ENCODE measurements at regions not wholly inside any gene's neighbourhood (a gene's known extent, or its start where the extent isn't known, plus 50 kb on each side); places are given as distances from the start of the nearest gene placed in this dataset.
"Not testable (repeated sequence)": the region's sequence is repeated elsewhere in the genome, so short reads cannot be mapped to it uniquely, and the experiment has no call there.

DNA sequence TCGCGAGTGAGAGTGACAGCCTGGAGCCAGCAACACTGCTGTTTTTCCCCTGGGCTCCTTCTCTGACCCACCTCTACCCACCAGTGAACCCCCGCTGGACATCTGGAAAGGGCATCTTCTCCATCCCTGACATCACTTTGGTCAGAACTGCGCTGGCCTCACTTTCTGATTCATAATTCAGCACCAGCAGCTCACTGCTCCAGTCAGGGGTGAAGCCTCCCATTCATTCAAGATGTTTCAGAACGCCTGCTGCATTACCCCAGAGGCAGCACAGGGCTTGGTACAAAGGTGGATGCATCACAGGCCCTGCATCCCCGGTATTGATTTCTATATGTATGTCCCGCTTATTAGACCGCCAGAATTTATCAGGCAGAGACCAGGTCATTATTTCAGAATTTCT, 182.8 kb upstream of the TSHZ3 start:
- no peak for DNase-seq

DNA sequence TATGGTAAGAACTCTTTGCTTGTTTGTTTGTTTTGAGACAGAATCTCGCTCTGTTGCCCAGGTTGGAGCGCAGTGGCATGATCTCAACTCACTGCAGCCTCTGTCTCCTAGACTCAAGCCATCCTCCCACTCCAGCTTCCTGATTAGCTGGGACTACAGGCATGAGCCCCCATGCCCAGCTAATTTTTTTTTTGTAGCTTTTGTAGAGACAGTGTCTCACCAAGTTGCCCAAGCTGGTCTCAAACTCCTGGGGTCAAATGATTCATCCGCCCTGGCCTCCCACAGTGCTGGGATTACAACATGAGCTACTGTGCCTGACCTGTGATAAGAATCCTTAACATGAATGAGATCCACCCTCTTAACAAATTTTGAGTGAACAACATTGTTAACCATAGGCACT, 183.9 kb upstream of the TSHZ3 start:
- no peak for DNase-seq

DNA sequence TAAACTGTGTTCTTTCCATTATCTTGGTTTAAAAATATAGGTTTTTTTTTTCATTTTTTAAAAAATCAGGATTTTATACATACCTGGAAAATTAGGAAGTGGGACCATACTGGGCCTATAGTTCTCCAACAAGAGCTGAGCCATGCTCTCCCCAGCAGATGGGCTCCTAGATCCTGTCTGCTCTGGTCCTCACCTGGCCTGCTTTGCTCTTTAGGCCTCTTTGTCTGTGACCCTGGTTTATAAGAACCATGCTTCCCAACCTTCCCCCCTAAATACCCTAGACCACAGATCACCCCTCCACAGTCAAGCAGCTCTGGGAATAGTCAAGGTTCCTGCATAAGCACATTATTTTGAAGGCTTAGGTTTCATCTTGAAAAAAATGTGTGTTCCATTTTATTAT, 185.0 kb upstream of the TSHZ3 start:
- no peak for DNase-seq

DNA sequence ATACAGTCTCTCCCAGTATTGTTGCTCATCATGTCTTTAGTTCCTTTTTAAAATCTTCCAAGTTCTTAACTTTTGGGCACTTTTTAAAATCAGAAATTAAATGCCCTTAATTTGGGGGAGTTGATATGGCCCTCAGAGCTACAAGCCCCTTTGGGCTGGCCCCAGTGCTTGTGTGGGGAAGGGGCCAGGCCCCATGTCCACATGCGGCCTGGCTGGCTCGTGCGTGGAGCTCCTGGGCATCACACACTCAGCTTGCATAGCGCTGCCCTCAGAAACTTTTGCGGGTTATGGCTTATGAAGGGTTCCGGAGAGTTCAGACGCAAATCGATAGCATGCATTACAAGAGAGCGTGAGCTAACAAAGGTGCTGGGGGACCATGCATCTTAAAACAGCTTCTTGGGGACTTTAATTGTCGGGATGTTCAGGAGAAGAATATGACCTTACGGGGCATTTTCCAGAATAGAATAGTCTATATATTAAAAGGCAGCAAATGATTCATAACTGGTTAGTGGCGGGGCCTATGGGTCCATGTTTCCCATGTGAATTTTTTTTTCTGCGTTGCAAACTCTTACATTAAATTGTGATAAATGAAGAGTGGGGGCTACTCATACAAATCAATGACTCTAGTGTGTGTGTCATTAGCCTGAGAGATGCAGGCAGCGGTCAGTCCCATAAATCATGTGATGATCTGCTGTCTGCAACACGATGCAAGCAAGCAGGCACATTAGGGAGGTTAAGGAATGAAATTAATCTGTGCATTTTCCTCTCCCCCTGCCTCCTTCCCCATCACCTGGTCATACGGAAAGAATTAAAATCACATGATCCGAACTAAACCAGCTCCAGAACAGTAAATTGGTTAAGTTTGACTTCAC, 185.8 kb upstream of the TSHZ3 start:
- no peak for DNase-seq

DNA sequence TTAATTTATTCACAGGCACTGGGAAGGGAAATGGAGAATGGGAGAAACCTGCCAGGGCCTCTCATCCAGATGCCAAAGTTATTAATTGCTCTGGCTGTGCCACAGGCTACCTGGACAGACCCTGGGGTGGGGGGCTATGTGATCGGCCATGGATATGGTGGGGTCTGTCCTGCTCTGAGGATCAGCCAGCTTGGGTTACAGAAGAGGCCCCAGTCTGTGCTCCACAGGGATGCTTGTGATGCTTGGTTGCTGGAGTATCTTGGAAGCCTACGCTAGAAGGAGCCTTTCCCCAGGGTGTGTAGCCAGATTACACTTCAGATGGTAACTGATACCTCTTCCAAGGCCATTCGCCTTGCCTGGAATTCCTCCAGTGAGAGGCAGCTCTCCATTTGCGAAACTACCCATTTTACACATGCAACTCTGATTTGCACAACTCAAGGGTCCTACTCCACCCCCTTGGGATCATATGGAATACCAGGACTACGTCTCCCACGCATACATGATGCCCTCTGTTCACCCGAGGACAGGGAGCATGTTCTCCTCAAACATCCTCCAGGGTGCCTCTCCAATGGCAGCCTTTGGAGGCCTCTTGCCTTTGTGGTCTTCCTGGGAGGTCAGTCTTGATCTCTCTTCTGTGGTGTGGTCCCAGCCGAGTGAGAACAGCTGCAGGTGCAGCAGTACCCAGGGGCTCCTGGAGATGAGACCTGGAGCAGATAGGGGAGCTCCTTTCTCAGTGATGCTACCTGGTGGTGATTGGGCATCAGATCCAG, 186.6 kb upstream of the TSHZ3 start:
- DNase-seq: no peak

DNA sequence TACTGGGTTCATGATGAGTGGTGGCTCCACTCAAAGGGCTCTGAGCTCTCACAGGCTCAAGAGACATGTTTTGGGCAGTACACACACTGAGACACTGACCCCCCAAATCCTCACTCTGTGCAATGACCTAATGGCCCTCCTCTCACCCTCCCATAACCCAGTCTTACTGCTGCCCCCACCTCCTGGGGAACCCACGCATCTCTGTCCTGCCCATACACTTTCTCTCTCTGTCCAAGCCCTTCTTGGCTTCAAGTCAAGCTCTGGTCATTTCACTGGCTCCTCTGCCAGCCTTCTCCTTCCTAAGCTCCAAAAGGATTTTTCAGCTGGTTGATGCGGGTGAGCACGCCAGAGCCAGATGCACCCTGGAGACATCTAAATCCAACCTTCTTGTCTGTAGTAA, 187.9 kb upstream of the TSHZ3 start:
- no peak for DNase-seq

DNA sequence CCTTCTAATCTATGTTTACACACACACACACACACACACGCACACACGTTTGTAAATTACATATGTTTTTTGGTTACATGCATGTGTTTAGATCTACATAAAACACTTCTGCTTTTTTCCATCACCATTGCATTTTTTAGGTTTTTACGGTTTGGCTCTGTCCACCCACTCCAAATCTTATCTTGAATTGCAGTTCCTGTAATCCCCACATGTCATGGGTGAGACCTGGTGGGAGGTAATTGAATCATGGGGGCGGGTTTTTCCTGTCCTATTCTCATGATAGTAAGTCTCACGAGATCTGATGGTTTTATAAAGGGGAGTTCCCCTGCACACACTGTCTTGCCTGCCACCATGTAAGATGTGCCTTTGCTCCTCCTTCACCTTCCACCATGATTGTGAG, 188.7 kb upstream of the TSHZ3 start:
- DNase-seq: not testable (repeated sequence)

DNA sequence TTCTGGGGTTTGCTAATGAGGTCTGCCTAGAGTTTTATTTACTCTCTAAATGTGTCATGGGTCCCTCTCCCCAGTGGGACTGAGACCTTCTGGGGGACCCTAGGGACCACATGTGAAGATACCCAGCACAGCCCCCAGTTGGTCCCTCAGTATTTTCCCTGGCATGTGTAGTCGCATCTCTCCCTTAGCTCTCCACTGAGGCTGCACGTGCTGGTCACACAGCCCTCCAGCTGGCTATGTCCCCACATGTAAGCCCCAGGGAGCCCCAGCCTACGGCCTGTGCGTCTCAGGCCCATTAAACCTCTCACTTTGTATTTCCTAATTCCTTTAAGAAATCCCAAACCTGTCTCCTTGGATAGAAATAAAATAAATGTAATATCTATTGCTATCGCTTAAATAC, 189.6 kb upstream of the TSHZ3 start:
- no peak for DNase-seq

DNA sequence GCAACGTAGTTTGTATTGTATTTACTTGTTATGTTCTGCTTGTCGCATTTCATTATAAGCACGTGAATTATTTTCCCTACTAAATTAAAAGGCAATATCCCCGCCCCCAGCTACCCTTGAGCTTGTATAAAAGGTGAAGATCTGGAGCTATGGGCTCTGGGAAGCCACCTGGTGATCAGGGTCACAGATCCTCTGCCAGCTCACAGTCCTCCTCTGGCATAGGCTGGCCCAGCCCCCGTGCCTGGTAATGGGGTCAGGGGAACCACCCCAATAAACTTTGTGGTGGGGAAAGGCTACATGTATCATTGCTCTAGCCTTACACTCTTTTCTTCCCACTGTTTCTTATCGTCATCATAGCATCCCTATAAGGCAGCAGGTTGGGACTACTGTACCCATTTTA, 190.2 kb upstream of the TSHZ3 start:
- DNase-seq: no peak

DNA sequence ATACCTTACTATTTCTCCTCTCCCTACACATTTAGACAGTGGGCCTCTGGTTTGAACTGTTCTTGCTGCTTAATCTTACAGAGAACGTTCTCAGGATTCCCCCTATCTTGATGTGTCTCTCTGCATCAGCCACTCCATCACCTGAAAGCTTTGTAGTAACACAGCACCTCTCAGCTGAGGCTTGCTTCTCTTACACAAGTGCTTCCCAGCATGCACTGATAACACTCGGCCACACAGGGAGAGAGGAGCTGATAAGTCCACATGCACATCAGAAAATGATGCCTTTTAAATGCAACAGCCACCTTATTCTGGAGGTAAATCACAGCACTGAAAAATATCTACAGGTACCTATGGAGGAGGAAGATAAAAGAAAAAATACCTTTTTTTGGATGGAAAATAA, 192.2 kb upstream of the TSHZ3 start:
- DNase-seq: no peak

DNA sequence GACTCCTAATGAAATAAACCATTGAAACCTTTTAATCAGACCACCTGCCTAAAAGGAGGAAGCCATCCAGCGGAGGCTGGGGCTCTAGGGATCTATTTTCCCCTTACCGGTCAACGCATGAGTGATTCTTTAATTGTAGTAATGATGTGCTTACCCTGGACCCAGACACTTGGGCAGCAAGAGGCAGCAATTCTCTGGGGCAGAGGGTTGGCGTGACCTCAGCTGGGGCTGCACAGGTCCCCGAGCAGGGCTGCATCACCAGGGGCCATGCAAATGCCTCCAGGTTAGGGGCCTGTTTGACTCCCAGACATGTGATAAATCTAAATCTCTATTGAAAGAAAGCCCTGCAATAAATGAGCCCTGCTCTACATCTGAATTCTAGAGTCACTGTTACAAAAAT, 194.2 kb upstream of the TSHZ3 start:
- no peak for DNase-seq

DNA sequence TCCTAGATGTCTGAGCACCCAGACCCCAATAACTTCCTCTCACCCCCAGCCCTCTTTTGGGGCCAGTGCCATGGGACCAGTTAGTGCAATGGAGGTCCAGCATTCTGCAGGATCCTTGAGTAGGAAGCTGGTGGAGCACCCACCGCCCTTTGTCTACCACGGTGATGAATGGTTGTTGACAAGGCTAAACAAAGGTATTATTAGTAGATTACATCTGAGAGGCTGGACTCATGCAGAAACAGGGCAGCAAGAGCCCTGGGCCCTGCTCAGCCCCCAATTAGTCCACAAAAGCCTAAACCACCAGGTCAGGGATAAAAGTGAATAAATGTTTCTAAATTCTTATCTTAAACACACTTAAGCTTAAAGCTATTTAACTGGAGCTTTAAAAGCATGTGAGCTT, 196.5 kb upstream of the TSHZ3 start:
- DNase-seq: no peak

DNA sequence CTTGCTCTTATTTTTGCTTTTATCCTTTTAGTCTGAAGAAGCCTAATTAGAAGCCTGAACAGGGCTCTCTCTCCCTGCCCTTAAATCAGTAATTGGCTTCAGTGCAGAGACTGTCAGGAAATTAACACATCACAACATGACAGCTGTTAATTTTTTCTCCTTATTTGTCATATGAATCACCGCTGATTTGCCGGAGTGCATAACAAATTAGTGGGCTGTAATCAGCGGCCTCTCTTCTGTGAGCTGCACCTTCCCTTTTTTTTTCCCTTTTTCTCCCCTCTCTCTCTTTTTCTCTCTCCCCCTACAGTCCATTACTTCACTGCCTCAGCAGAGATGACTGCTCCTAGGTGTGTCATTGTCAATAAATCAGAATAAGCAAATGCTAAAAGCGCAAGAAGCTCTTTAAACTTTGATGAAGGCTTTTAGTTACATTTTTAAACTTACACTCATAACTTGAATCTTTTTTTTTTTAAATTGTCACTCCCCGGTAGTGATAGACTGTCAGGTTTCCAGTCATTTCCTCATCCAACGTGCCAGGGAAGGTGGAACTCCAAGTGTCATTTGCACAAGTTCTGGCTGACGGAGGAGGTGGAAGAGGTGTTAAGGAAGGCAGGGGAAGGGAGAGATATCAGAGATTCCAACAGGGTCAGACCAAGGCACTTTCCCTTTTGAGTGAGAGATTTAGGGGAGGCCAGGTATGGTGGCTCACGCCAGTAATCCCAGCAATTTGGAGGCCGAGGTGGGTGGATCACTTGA, 197.1 kb upstream of the TSHZ3 start:
- DNase-seq: no peak

DNA sequence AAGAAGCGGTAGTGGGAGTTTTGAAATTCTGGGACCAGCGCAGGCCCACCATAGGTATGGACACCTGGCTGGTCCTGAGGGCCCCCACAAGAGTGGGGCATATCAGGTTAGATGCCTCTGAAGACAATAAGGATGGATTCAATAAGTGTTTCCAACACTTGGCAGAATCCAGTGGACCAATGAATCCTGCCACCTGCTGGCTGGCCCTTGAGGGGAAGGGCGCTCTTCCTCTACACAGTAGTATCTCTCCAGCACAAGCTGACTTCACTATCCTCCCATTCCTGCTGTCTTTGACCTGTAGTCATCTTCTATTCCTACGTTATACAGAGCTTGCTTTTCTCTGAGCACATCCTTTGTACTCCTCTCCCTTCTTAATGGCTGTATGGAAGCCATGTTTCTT, 199.7 kb upstream of the TSHZ3 start:
- DNase-seq: no peak

DNA sequence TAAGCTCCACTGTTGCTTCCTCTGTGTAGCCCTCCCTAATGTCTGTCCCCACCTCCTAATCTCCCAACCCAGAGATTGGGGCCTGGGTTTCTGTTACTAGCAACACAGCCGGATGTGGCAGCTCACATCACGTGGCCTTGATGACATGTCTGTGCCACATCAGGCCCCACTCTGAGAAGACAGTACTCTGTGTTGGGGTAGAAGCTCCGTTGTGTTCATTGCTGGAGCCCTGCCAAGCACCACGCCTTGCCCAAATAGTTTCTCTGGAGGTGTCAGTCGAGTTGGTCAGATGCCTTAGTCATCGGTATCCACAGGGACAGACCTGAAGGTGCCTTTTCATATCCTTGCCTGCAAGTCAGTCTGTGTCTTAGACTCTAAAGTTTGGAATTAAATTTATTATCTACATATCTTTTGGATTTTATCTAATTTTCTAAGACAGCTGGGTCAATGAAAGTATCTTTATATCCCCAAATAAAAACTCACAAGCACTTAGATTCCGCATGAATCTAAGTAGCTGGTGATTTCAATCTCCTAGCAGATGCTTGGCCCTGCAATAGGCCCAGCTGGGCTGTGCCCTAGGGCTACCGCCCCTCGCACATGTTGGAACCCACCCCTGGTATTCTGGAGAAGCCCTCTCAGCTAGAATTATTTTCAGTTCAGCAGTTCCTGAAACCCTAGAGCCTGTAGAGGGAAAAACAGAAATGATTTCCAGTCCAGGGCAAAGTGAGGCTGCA, 204.0 kb upstream of the TSHZ3 start:
- no peak for DNase-seq

DNA sequence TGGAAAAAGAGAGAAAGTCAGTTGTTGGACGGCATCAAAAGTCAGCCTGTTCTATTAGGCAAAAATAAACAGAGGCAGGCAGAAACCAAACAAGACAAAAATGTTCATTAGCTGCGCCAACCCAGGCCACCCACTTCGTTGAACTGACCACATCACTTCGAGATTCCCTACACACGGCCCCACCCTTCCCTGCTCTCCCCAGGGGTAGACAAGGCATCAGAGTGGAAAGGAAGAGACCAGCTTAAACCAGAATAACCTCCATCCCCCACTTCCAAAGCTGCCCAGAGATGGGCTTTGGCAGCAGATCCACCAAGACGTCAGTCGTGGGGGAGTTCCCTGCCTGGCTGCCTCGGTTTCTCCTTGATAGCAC, 204.6 kb upstream of the TSHZ3 start:
- DNase-seq: no peak

DNA sequence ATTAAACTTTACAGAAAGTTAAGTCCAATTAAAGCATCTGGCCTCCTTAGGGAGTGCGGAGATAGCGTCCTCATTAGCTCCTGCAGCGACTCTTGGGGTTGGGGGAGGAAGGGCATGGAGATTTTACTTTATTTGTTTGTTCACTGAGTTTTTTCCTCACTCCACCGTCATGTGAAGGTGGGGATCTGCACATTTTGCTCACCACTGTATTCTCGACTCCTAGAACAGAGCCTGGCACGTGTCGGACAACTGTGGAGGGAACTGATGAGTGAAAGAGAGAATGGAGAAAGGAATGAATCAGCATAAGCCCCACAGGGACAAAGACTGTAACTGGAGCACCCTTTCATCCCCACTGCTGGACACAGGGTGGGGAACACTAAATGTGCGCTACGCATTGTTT, 205.1 kb upstream of the TSHZ3 start:
- no peak for DNase-seq

DNA sequence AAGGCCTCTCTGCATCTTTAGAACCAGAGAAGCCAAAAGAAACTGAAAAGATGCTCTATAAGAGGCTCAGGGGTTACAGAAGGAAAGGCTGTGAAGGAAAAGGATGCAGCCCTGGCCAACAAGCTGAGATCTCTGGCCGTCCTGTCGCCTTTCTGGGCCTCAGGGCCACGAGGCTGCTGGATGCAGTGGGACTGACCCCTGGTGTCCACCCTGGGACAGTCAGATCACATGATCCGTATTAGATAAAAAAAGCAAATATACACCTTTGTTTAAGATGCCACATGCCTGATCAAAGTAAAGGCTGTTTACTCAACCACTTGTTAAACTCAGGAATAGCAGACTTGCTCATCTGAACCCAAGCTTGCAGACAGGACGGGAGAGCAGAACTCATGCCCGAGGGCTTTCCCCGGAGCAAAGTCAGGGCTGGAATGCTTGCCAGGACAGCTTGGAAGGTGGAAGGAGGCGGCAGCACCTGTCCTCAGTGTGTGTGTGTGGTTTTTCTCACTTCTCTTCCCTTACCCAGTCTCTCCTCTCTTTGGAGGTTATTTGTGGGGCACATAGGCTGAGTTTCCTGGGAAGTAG, 206.5 kb upstream of the TSHZ3 start:
- no peak for DNase-seq

DNA sequence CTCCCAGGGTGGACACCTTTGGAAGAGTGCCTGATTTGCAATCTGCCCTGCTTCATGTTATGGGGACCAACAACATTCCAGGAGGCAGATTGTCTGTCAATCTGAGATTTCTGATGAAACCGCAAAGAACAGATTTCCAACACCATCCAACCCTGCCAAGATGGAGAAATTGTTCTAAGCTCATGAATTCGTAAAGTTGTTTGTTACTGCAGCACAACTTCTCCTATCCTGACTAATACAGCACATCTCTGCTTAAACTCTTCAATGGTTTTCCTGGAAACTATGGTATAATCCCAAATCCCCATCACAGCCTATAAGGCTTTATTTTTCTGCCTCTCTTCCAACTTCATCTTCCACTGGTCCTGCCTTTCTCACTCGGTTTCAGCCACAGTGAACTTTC, 210.3 kb upstream of the TSHZ3 start:
- no peak for DNase-seq

DNA sequence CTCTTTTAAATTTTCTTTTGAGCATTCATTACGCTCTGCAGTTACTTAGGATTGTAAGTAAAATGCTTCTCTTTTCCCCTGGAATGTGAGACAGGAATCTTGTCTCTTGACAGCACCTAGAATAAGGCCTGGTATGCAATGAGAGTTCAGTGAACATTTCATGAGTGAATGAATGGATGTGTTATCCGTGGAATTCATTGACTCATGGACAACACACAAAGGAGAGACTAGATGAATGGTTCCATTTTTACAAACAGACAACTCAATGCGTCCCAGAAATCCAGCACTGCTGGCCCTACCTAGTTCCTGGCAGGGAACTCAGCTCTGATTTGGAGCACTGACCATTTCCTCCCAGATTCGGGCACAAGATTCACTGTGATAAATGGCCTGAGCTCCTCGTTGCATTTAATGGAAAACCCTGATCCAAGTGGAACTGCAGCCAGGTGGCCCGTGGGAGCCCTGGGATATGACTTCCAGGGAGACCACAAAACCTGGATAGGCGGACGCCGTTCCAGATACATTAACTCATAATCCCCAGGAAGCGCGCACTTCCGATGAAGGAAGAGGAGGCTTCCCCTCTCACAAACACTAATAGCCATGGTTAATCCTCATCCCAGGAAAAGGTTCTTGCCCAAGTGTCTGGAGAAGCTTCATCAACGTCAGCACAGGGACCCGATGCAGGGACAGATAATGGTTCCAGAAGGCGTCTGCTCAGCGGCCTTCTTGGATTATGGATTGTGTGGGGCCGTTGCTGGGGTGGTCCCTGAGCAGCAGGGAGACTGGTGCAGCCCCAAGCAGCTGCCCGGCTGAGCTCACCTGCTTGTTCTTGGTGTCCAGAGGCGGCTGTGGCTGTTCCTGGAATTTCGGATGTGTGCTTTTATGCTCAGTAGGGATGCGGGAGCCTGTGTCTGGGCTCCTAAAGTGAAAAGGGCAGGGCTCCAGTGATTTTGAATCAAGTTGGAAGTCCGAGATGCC, 211.1 kb upstream of the TSHZ3 start:
- no peak for DNase-seq

DNA sequence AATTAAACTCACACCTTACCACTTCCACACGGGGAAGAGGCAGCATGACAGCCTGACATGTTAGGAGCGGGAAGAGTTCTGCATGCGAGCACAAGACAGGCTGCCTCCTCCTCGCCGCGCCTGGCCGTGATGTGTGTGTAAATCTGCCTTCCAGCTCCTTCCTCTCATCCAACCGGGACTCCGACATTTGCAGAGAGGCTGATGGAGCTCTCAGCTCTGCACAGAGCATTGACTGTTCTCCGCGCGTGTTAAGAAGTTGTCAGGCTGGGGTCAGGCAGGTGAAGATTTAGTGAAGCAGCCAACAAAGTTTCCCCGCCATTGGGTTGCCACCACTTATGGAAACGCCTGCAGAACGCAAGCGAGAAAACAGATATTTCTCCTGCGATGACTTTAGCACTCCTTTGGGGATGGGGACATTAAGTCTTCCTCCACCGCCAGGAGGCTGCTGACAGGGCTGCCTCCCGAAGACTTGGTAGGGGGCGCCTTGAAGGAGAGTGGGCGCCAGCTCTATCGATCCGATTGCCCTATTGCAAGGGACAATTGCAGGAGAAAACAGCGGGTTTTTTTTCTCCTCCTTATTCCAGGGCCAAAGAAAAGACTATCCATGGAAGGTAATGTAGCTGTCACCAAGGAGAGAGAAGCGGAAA, 213.9 kb upstream of the TSHZ3 start:
- no peak for DNase-seq
